ENCODE measurements at regions not wholly inside any gene's neighbourhood (a gene's known extent, or its start where the extent isn't known, plus 50 kb on each side); places are given as distances from the start of the nearest gene placed in this dataset.

GRCh38 chr2:183371545-183371944 lies 247.3 kb downstream of the NUP35 start:
- TF ChIP-seq POLR2A (IDR thresholded peaks at IDR 0.05) (no peak), EP300 (IDR thresholded peaks at IDR 0.05) (no peak), CTCF (IDR thresholded peaks at IDR 0.05) (no peak)
